ENCODE measurements at regions not wholly inside any gene's neighbourhood (a gene's known extent, or its start where the extent isn't known, plus 50 kb on each side); places are given as distances from the start of the nearest gene placed in this dataset.

- TF ChIP-seq CREB1 (IDR thresholded peaks at IDR 0.05; ENCODE audit: low read depth): no peak
- no peak for TF ChIP-seq FOXM1 (IDR thresholded peaks at IDR 0.05; ENCODE audit: borderline replicate concordance, low read depth)
- no peak for TF ChIP-seq TAF1 (IDR thresholded peaks at IDR 0.05; ENCODE audit: low read depth)
- no peak for TF ChIP-seq REST (IDR thresholded peaks at IDR 0.05; ENCODE audit: low read depth)
- no peak for TF ChIP-seq RAD21 (IDR thresholded peaks at IDR 0.05; ENCODE audit: low read depth)
- TF ChIP-seq YY1 (IDR thresholded peaks at IDR 0.05; ENCODE audit: low read depth): no peak
- no peak for TF ChIP-seq EP300 (IDR thresholded peaks at IDR 0.05; ENCODE audit: borderline replicate concordance)
- no peak for TF ChIP-seq NFIC (IDR thresholded peaks at IDR 0.05)
- TF ChIP-seq TCF12 (IDR thresholded peaks at IDR 0.05; ENCODE audit: low read depth): no peak
- TF ChIP-seq EGR1 (IDR thresholded peaks at IDR 0.05): no peak
- TF ChIP-seq TEAD4 (IDR thresholded peaks at IDR 0.05): no peak
- no peak for TF ChIP-seq ZBTB7A (IDR thresholded peaks at IDR 0.05; ENCODE audit: low read depth)
- TF ChIP-seq CEBPB (IDR thresholded peaks at IDR 0.05): no peak
- TF ChIP-seq, protein P1, sequence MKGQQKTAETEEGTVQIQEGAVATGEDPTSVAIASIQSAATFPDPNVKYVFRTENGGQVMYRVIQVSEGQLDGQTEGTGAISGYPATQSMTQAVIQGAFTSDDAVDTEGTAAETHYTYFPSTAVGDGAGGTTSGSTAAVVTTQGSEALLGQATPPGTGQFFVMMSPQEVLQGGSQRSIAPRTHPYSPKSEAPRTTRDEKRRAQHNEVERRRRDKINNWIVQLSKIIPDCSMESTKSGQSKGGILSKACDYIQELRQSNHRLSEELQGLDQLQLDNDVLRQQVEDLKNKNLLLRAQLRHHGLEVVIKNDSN (IDR thresholded peaks at IDR 0.05): no peak
- TF ChIP-seq MAX (IDR thresholded peaks at IDR 0.05): no peak
Measured at GRCh38 chr7:19448091-19448490, 260.7 kb downstream of the POLR1F start.

DNA sequence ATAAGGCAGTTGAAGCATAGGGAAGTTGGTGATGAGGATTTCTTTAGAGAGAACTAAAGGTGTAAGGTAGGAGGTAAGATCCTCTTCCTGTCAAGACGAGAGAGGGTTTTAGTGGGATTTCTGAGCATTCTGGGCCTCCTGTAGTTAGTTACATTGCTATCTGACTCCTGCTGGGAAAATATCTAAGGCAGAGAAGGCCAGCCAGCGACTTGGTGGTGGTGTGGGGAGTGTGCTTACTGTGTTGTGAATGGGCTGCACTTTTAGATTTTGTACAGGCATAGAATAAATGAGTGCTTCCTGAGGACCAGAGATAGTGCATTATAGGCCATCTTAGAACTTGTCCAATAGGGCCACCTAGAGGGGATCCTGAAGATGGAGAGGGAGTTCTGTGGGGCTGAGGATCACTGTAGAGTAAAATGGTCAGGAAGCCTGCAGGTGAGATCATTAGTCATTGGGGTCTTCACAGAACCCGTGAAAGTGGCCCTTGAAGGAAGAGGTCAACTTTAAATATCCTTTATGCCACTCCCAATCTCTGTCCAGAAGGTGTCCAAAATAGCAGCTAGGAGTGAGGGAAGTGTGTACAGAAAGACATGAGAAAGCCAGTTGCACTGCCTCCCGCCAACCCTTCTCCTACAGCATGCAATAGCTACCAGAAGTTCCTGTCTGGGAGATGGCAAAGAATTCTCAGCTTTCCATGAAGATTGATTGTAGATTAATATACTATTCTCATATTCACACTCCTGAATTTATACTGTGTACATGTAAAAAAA, 266.6 kb downstream of the POLR1F start:
- TF ChIP-seq TEAD4 (IDR thresholded peaks at IDR 0.05) (no peak), RAD21 (IDR thresholded peaks at IDR 0.05; ENCODE audit: low read depth) (peak; percentile 69)

- TF ChIP-seq, protein P1 (IDR thresholded peaks at IDR 0.05): no peak
- TF ChIP-seq MAX (IDR thresholded peaks at IDR 0.05): no peak
- no peak for TF ChIP-seq EGR1 (IDR thresholded peaks at IDR 0.05)
- TF ChIP-seq ZBTB7A (IDR thresholded peaks at IDR 0.05; ENCODE audit: low read depth): no peak
- no peak for TF ChIP-seq YY1 (IDR thresholded peaks at IDR 0.05; ENCODE audit: low read depth)
- no peak for TF ChIP-seq EP300 (IDR thresholded peaks at IDR 0.05; ENCODE audit: borderline replicate concordance)
- no peak for TF ChIP-seq CEBPB (IDR thresholded peaks at IDR 0.05)
- TF ChIP-seq NFIC (IDR thresholded peaks at IDR 0.05): no peak
- no peak for TF ChIP-seq TCF12 (IDR thresholded peaks at IDR 0.05; ENCODE audit: low read depth)
Measured at GRCh38 chr7:19439517-19439916, 269.3 kb downstream of the POLR1F start.

DNA sequence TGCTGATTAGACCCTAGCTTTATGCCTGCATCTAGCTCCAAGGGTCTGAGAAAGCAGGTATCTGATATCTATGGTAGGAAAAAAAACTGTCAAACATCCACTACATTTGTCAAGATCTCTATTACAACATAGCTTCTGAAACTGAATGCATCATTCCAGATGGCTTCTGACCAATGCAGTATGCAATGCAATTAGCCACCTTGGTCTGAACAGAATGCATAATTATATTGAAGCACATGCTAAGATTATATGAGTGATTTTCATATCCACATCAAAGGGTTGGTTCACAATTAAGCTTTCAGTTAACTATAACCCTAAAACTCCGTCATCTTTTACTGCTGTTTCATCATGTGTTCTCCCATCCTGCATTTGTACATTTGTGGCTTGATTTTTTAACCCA, 271.4 kb downstream of the POLR1F start:
- TF ChIP-seq MAX (IDR thresholded peaks at IDR 0.05) (no peak), RAD21 (IDR thresholded peaks at IDR 0.05; ENCODE audit: low read depth) (no peak), TEAD4 (IDR thresholded peaks at IDR 0.05) (no peak), YY1 (IDR thresholded peaks at IDR 0.05; ENCODE audit: low read depth) (no peak), EGR1 (IDR thresholded peaks at IDR 0.05) (no peak), REST (IDR thresholded peaks at IDR 0.05; ENCODE audit: low read depth) (no peak), EP300 (IDR thresholded peaks at IDR 0.05; ENCODE audit: borderline replicate concordance) (no peak), NFIC (IDR thresholded peaks at IDR 0.05) (no peak)
- TF ChIP-seq, protein P1 (IDR thresholded peaks at IDR 0.05): no peak

DNA sequence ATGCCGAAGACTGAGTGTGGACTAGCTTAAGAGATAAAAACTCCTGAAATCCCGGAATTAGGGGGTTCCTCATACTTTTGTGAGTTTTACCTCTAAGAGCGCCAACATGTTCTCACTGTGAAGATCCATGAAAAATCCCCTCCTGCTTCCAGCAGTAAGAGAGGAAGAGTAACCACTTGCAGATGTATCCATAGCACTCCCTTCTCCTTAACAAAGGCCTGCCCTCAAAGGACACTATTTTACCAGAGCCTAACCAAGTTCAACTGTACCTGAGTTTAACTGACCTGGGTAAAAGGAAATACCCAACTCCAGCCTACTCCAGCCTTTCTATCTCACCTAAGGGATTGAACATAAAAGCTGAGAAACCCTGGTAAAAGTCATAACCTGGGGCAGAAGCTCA, 280.9 kb downstream of the POLR1F start:
- TF ChIP-seq NFIC (IDR thresholded peaks at IDR 0.05) (no peak), REST (IDR thresholded peaks at IDR 0.05; ENCODE audit: low read depth) (no peak), TEAD4 (IDR thresholded peaks at IDR 0.05) (no peak), TCF12 (IDR thresholded peaks at IDR 0.05; ENCODE audit: low read depth) (no peak), RAD21 (IDR thresholded peaks at IDR 0.05; ENCODE audit: low read depth) (no peak), FOXM1 (IDR thresholded peaks at IDR 0.05; ENCODE audit: borderline replicate concordance, low read depth) (no peak), EGR1 (IDR thresholded peaks at IDR 0.05) (no peak), ZBTB7A (IDR thresholded peaks at IDR 0.05; ENCODE audit: low read depth) (no peak), TAF1 (IDR thresholded peaks at IDR 0.05; ENCODE audit: low read depth) (no peak), MAX (IDR thresholded peaks at IDR 0.05) (no peak), YY1 (IDR thresholded peaks at IDR 0.05; ENCODE audit: low read depth) (no peak), CREB1 (IDR thresholded peaks at IDR 0.05; ENCODE audit: low read depth) (no peak), EP300 (IDR thresholded peaks at IDR 0.05; ENCODE audit: borderline replicate concordance) (no peak), CEBPB (IDR thresholded peaks at IDR 0.05) (no peak)
- TF ChIP-seq, protein P1 (IDR thresholded peaks at IDR 0.05): no peak

All from Ishikawa (cell line).